HL-60 (cell line): ENCODE measurements at regions not wholly inside any gene's neighbourhood (a gene's known extent, or its start where the extent isn't known, plus 50 kb on each side); places are given as distances from the start of the nearest gene placed in this dataset.

Experiments
- DNase-seq, 2 experiments: peaks; one replicate each; pipeline ENCODE4 v3.0.0-alpha.2; 2010 to 2020; ENCODE audit warnings: low read depth in 1 of 2, low spot score in 1 of 2
- H3K27ac ChIP-seq: fragments of 250-450 bp; sonication (Bioruptor Pico); replicated peaks from 2 replicates; pipeline ENCODE4 v1.5.1; 2020; ENCODE audit warnings: mild to moderate bottlenecking, moderate library complexity
- H3K27me3 ChIP-seq: fragments of 250-450 bp; sonication (Bioruptor Pico); 2 replicates; pipeline ENCODE4 v1.5.1; 2021; ENCODE audit warnings: mild to moderate bottlenecking, moderate library complexity; ENCODE audit not compliant: insufficient read depth, poor library complexity, severe bottlenecking
- H3K4me3 ChIP-seq: replicated peaks from 2 replicates; pipeline ENCODE4 v1.5.1; 2011; ENCODE audit warnings: mild to moderate bottlenecking, control low read depth, low read length; ENCODE audit not compliant: insufficient read depth
- CTCF ChIP-seq: IDR thresholded peaks from one replicate; pipeline ENCODE4 v1.5.1; 2011; ENCODE audit warnings: low read length, control low read depth, inconsistent platforms; ENCODE audit not compliant: insufficient read depth
- GABPA ChIP-seq: IDR thresholded peaks from 2 replicates; pipeline ENCODE4 v1.6.1; 2012; ENCODE audit warnings: low read depth
- POLR2AphosphoS5 ChIP-seq: IDR thresholded peaks from 2 replicates; pipeline ENCODE4 v1.6.1; 2012; ENCODE audit warnings: low read depth
- REST ChIP-seq: IDR thresholded peaks from 2 replicates; pipeline ENCODE4 v1.6.1; 2012; ENCODE audit warnings: low read depth; ENCODE audit not compliant: insufficient replicate concordance
- SPI1 ChIP-seq: IDR thresholded peaks from 2 replicates; pipeline ENCODE4 v1.6.1; 2012; ENCODE audit warnings: low read depth, mild to moderate bottlenecking, borderline replicate concordance

GRCh38 chr13:74703855-74704387 is 569.7 kb upstream of the KLF12 start:
- DNase-seq, result no peak
- no peak overlapping the region for H3K27ac ChIP-seq
- TF ChIP-seq CTCF, result no peak
- TF ChIP-seq POLR2AphosphoS5, result no peak
- TF ChIP-seq REST, result no peak
- TF ChIP-seq GABPA, result no peak
- TF ChIP-seq SPI1, result no peak
- no peak overlapping the region for H3K4me3 ChIP-seq
- no peaks in the 10 kb centered on the region for H3K27me3 ChIP-seq

GRCh38 chr13:74696148-74696922 is 562.1 kb upstream of the KLF12 start:
- Histone ChIP-seq H3K4me3 (no peak overlapping the region), H3K27me3 (no peaks in the 10 kb centered on the region), H3K27ac (no peak overlapping the region)
- DNase-seq, result no peak
- TF ChIP-seq GABPA, result no peak
- no peak for TF ChIP-seq SPI1
- TF ChIP-seq POLR2AphosphoS5, result no peak
- no peak for TF ChIP-seq CTCF
- no peak for TF ChIP-seq REST

- H3K4me3 ChIP-seq, result no peak overlapping the region
- H3K27me3 ChIP-seq, result no peaks in the 10 kb centered on the region
- TF ChIP-seq REST, result no peak
- DNase-seq, result no peak
- H3K27ac ChIP-seq, result no peak overlapping the region
Observed at GRCh38 chr13:74695021-74695800, 561.0 kb upstream of the KLF12 start.
